K562 (cell line): ENCODE measurements at regions not wholly inside any gene's neighbourhood (a gene's known extent, or its start where the extent isn't known, plus 50 kb on each side); places are given as distances from the start of the nearest gene placed in this dataset.
"Not testable (repeated sequence)": the region's sequence is repeated elsewhere in the genome, so short reads cannot be mapped to it uniquely, and the experiment has no call there.

Source experiments
- CTCF ChIP-seq, 3 experiments: IDR thresholded peaks in 2 of 3; conservative IDR thresholded peaks in 1 of 3; 2 replicates each; pipeline ENCODE4 v1.5.1; 2011 to 2012; ENCODE audit warnings: low read length in 3 of 3, mild to moderate bottlenecking in 3 of 3, control low read depth in 2 of 3, improper control_type of control experiment in 1 of 3, inconsistent platforms in 1 of 3, low read depth in 1 of 3, mixed read lengths in 1 of 3, moderate library complexity in 1 of 3; ENCODE audit not compliant: insufficient read depth in 2 of 3
- GABPB1 ChIP-seq: sonication (generic); formaldehyde crosslinking; IDR thresholded peaks from 2 replicates; pipeline ENCODE4 v1.8.0; 2022; ENCODE audit warnings: mild to moderate bottlenecking, missing genetic modification reagents
- NFYB ChIP-seq: IDR thresholded peaks from 2 replicates; pipeline ENCODE4 v1.6.1; 2011; ENCODE audit warnings: mild to moderate bottlenecking, moderate library complexity; ENCODE audit not compliant: insufficient read length; ENCODE audit errors: extremely low read depth
- POLR2A ChIP-seq: fragments of 450-650 bp; conservative IDR thresholded peaks from 2 replicates; pipeline ENCODE4 v1.6.1; 2016
- RCOR1 ChIP-seq, 2 experiments: IDR thresholded peaks; 2 replicates each; pipeline ENCODE4 v1.6.1; 2012; ENCODE audit warnings: low read depth in 2 of 2, low read length in 2 of 2, borderline replicate concordance in 1 of 2, improper control_type of control experiment in 1 of 2
- REST ChIP-seq, 2 experiments: fragments of 450-650 bp; formaldehyde crosslinking in 1 of 2; IDR thresholded peaks; 2 replicates each; pipeline versions ENCODE4 v1.4.0 to v1.6.1; 2014 to 2020; ENCODE audit warnings: mild to moderate bottlenecking in 2 of 2, borderline replicate concordance in 1 of 2, low read depth in 1 of 2
- USF2 ChIP-seq: sonication (generic); formaldehyde crosslinking; IDR thresholded peaks from 2 replicates; pipeline ENCODE4 v1.5.0; 2020; ENCODE audit warnings: missing genetic modification reagents
- ZNF232 ChIP-seq: sonication (generic); formaldehyde crosslinking; IDR thresholded peaks from 2 replicates; pipeline ENCODE4 v1.8.0; 2022; ENCODE audit warnings: mild to moderate bottlenecking, missing genetic modification reagents
- ZNF436 ChIP-seq: fragments of 250-450, 450-650 bp; sonication (Bioruptor Pico); formaldehyde crosslinking; IDR thresholded peaks from 2 replicates; pipeline ENCODE4 v1.7.0; 2020; ENCODE audit warnings: mild to moderate bottlenecking

DNA sequence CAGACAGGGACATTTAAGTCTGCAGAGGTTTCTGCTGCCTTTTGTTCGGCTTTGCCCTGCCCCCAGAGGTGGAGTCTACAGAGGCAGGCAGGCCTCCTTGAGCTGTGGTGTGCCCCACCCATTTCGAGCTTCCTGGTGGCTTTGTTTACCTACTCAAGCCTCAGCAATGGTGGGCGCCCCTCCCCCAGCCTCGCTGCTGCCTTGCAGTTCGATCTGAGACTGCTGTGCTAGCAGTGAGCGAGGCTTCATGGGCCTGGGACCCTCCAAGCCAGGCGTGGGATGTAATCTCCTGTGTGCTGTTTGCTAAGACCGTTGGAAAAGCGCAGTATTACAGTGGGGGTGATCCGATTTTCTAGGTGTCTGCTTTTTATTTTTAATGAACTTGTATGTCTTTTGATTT lies 133.6 kb upstream of the NTRK2 start:
- not testable (repeated sequence) for TF ChIP-seq ZNF436; RCOR1 (IDR thresholded peaks at IDR 0.05; ENCODE audit: borderline replicate concordance in 1 of 2, low read depth in 2 of 2, low read length in 2 of 2); POLR2A; USF2 (CRISPR knock-in tag); CTCF (IDR thresholded peaks at IDR 0.05 in 2 of 3, conservative IDR thresholded peaks at IDR 0.05 in 1 of 3; ENCODE audit: insufficient read depth in 2 of 3, low read depth in 1 of 3, low read length in 3 of 3); REST (IDR thresholded peaks at IDR 0.05; ENCODE audit: borderline replicate concordance); REST (CRISPR knock-in tag; IDR thresholded peaks at IDR 0.05; ENCODE audit: low read depth); NFYB; GABPB1 (CRISPR knock-in tag); ZNF232 (CRISPR knock-in tag)
